ENCODE measurements at regions not wholly inside any gene's neighbourhood (a gene's known extent, or its start where the extent isn't known, plus 50 kb on each side); places are given as distances from the start of the nearest gene placed in this dataset.

DNA sequence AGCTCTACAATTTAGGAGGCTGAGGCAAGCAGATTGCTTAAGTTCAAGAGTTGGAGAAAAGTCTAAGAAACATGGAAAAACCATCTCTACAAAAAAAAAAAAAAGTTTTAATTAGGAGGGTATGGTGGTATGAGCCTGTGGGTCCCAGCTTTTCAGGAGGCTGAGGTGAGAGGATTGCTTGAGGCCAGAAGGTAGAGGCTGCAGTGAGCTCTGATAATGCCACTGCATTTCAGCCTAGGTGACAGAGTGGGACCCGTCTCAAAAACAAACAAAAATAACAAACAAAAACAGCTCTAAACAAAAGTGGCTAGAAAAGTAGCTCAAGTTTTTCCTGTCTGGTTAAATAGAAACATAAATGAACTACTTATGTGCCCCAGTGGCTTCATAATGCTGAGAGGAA, 2133.6 kb upstream of the DEFB115 start:
- H3K27ac Mint-ChIP-seq, result no peak overlapping the region
- H3K27ac ChIP-seq (ENCODE audit: insufficient read length, low read depth, low read length), result no peak overlapping the region
- H3K36me3 Mint-ChIP-seq (ENCODE audit: insufficient read depth in 1 of 3, low read depth in 3 of 3), result peaks cover 16 to 33% (median 33%) of the 10 kb centered on the region in 3 experiments
- H4K8ac ChIP-seq (replicated peaks; ENCODE audit: insufficient read length, low read depth, low read length), result no peak overlapping the region
- no peaks in the 10 kb centered on the region for H3K23me2 ChIP-seq (ENCODE audit: insufficient read length, low read depth, low read length, poor library complexity, severe bottlenecking)
- H2BK20ac ChIP-seq (ENCODE audit: low read depth, low read length, poor library complexity, severe bottlenecking), result no peak overlapping the region
- no peak overlapping the region for H4K5ac ChIP-seq (ENCODE audit: insufficient read length, low read depth, low read length)
- H3K4me1 Mint-ChIP-seq, result no peaks in the 10 kb centered on the region
- H3K23ac ChIP-seq (ENCODE audit: insufficient read length, low read depth, low read length), result no peak overlapping the region
- no peaks in the 10 kb centered on the region for H4K20me1 ChIP-seq (ENCODE audit: control insufficient read depth, insufficient read depth, insufficient read length)
- no peaks in the 10 kb centered on the region for H3K79me1 ChIP-seq (ENCODE audit: insufficient read depth, low read depth, low read length, poor library complexity, severe bottlenecking)
- H2BK120ac ChIP-seq (ENCODE audit: low read depth, low read length, poor library complexity, severe bottlenecking), result no peak overlapping the region
- H2BK12ac ChIP-seq (ENCODE audit: insufficient read length, low read depth, low read length), result no peak overlapping the region
- TF ChIP-seq, protein P1, sequence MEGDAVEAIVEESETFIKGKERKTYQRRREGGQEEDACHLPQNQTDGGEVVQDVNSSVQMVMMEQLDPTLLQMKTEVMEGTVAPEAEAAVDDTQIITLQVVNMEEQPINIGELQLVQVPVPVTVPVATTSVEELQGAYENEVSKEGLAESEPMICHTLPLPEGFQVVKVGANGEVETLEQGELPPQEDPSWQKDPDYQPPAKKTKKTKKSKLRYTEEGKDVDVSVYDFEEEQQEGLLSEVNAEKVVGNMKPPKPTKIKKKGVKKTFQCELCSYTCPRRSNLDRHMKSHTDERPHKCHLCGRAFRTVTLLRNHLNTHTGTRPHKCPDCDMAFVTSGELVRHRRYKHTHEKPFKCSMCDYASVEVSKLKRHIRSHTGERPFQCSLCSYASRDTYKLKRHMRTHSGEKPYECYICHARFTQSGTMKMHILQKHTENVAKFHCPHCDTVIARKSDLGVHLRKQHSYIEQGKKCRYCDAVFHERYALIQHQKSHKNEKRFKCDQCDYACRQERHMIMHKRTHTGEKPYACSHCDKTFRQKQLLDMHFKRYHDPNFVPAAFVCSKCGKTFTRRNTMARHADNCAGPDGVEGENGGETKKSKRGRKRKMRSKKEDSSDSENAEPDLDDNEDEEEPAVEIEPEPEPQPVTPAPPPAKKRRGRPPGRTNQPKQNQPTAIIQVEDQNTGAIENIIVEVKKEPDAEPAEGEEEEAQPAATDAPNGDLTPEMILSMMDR (conservative IDR thresholded peaks at IDR 0.05), result no peak
- no peak overlapping the region for H3K4me3 Mint-ChIP-seq
- no peak overlapping the region for H3K4ac ChIP-seq (ENCODE audit: low read depth, low read length)
- no peak overlapping the region for H2BK15ac ChIP-seq (ENCODE audit: low read depth, low read length)
- H3T11ph ChIP-seq (ENCODE audit: low read length), result no peak overlapping the region
- H3K18ac ChIP-seq (ENCODE audit: insufficient read length, low read depth, low read length), result no peak overlapping the region
- H2AFZ ChIP-seq (ENCODE audit: low read length), result no peak overlapping the region
- no CpG with 5 or more reads among the region's 1 CpG for WGBS (ENCODE audit: extremely low coverage, insufficient read length, low lambda C conversion rate)
- no peak overlapping the region for H4K91ac ChIP-seq (ENCODE audit: insufficient read length, low read depth, low read length)
- H3K9ac ChIP-seq (ENCODE audit: extremely low read depth, insufficient read length, low read length), result no peak overlapping the region
- H3K9me3 Mint-ChIP-seq, result peaks cover 64 to 66% of the 10 kb centered on the region in 2 experiments
- no peak overlapping the region for H3K4me2 ChIP-seq (ENCODE audit: insufficient read depth, insufficient read length, low read length)
- peaks cover 53% of the 10 kb centered on the region for H3K9me3 ChIP-seq (ENCODE audit: control insufficient read depth, low read depth, low read length)
- no peak for DNase-seq
- H3K79me2 ChIP-seq (ENCODE audit: insufficient read depth, low read length), result no peaks in the 10 kb centered on the region
- no peak overlapping the region for H2AK5ac ChIP-seq (ENCODE audit: insufficient read length, low read length)
- no peak overlapping the region for H3K14ac ChIP-seq (ENCODE audit: insufficient read depth, low read length)
- H3K56ac ChIP-seq (ENCODE audit: insufficient read length, low read depth, low read length), result no peak overlapping the region
- H2BK5ac ChIP-seq (ENCODE audit: insufficient read length, low read length), result no peak overlapping the region
- H3K27me3 ChIP-seq (ENCODE audit: insufficient read depth, low read length), result no peaks in the 10 kb centered on the region
- H3K27me3 Mint-ChIP-seq (ENCODE audit: low read depth), result peaks cover 4% of the 10 kb centered on the region; the same call in 1 of the 2 replicates
- H3K4me1 ChIP-seq (ENCODE audit: insufficient read depth, low read length), result no peaks in the 10 kb centered on the region
